ENCODE measurements at regions not wholly inside any gene's neighbourhood (a gene's known extent, or its start where the extent isn't known, plus 50 kb on each side); places are given as distances from the start of the nearest gene placed in this dataset.

- no peak overlapping the region for H3K9ac ChIP-seq (ENCODE audit: low read length in 3 of 3)
- FAIRE-seq (no peak), DNase-seq (no peak)
- no peak overlapping the region for H3K4me3 ChIP-seq (ENCODE audit: low read length in 3 of 3)
- no peaks in the 10 kb centered on the region for H3K27me3 ChIP-seq (ENCODE audit: control insufficient read depth, insufficient read depth, low read length)
- TF ChIP-seq CTCF (IDR thresholded peaks at IDR 0.05; ENCODE audit: borderline replicate concordance, extremely low read depth, insufficient read depth), result no peak
- H3K27ac ChIP-seq (ENCODE audit: low read depth in 2 of 2, low read length in 2 of 2), result no peak overlapping the region
- no peaks in the 10 kb centered on the region for H3K36me3 ChIP-seq (ENCODE audit: control insufficient read depth in 2 of 3, insufficient read depth in 3 of 3, low read length in 3 of 3)
- H3K4me1 ChIP-seq (ENCODE audit: control insufficient read depth in 2 of 3, insufficient read depth in 2 of 3, low read depth in 1 of 3, low read length in 3 of 3), result no peaks in the 10 kb centered on the region
- no peaks in the 10 kb centered on the region for H3K9me3 ChIP-seq (ENCODE audit: control insufficient read depth in 2 of 3, insufficient read depth in 1 of 3, low read length in 3 of 3)
- intact Hi-C loops (cut with DNase I), result no loop called here
Observed at GRCh38 chr15:81774309-81774708, 271.5 kb downstream of the MEX3B start.

- Histone ChIP-seq H3K27ac (ENCODE audit: low read depth in 2 of 2, low read length in 2 of 2) (no peak overlapping the region), H3K27me3 (ENCODE audit: control insufficient read depth, insufficient read depth, low read length) (no peaks in the 10 kb centered on the region), H3K9ac (ENCODE audit: low read length in 3 of 3) (no peak overlapping the region), H3K9me3 (ENCODE audit: control insufficient read depth in 2 of 3, insufficient read depth in 1 of 3, low read length in 3 of 3) (no peaks in the 10 kb centered on the region), H3K4me3 (ENCODE audit: low read length in 3 of 3) (no peak overlapping the region), H3K36me3 (ENCODE audit: control insufficient read depth in 2 of 3, insufficient read depth in 3 of 3, low read length in 3 of 3) (no peaks in the 10 kb centered on the region), H3K4me1 (ENCODE audit: control insufficient read depth in 2 of 3, insufficient read depth in 2 of 3, low read depth in 1 of 3, low read length in 3 of 3) (no peaks in the 10 kb centered on the region)
- DNase-seq (no peak), FAIRE-seq (no peak)
- intact Hi-C loops (cut with DNase I), result no loop called here
- TF ChIP-seq CTCF (IDR thresholded peaks at IDR 0.05; ENCODE audit: borderline replicate concordance, extremely low read depth, insufficient read depth), result no peak
Observed at GRCh38 chr15:81768773-81769172, 277.0 kb downstream of the MEX3B start.

GRCh38 chr15:81766829-81767475 is 278.9 kb downstream of the MEX3B start:
- no peak for TF ChIP-seq CTCF (IDR thresholded peaks at IDR 0.05; ENCODE audit: borderline replicate concordance, extremely low read depth, insufficient read depth)
- no peaks in the 10 kb centered on the region for H3K4me1 ChIP-seq (ENCODE audit: control insufficient read depth in 2 of 3, insufficient read depth in 2 of 3, low read depth in 1 of 3, low read length in 3 of 3)
- no peak overlapping the region for H3K4me3 ChIP-seq (ENCODE audit: low read length in 3 of 3)
- FAIRE-seq (no peak), DNase-seq (no peak)
- intact Hi-C loops (cut with DNase I), result no loop called here
- H3K9ac ChIP-seq (ENCODE audit: low read length in 3 of 3), result no peak overlapping the region
- no peaks in the 10 kb centered on the region for H3K27me3 ChIP-seq (ENCODE audit: control insufficient read depth, insufficient read depth, low read length)
- no peak overlapping the region for H3K27ac ChIP-seq (ENCODE audit: low read depth in 2 of 2, low read length in 2 of 2)
- no peaks in the 10 kb centered on the region for H3K9me3 ChIP-seq (ENCODE audit: control insufficient read depth in 2 of 3, insufficient read depth in 1 of 3, low read length in 3 of 3)
- no peaks in the 10 kb centered on the region for H3K36me3 ChIP-seq (ENCODE audit: control insufficient read depth in 2 of 3, insufficient read depth in 3 of 3, low read length in 3 of 3)

GRCh38 chr15:81765816-81766215 is 280.0 kb downstream of the MEX3B start:
- Histone ChIP-seq H3K27me3 (ENCODE audit: control insufficient read depth, insufficient read depth, low read length) (no peaks in the 10 kb centered on the region), H3K4me3 (ENCODE audit: low read length in 3 of 3) (no peak overlapping the region), H3K4me1 (ENCODE audit: control insufficient read depth in 2 of 3, insufficient read depth in 2 of 3, low read depth in 1 of 3, low read length in 3 of 3) (no peaks in the 10 kb centered on the region), H3K36me3 (ENCODE audit: control insufficient read depth in 2 of 3, insufficient read depth in 3 of 3, low read length in 3 of 3) (no peaks in the 10 kb centered on the region), H3K27ac (ENCODE audit: low read depth in 2 of 2, low read length in 2 of 2) (no peak overlapping the region), H3K9ac (ENCODE audit: low read length in 3 of 3) (no peak overlapping the region), H3K9me3 (ENCODE audit: control insufficient read depth in 2 of 3, insufficient read depth in 1 of 3, low read length in 3 of 3) (no peaks in the 10 kb centered on the region)
- no peak for TF ChIP-seq CTCF (IDR thresholded peaks at IDR 0.05; ENCODE audit: borderline replicate concordance, extremely low read depth, insufficient read depth)
- DNase-seq, result no peak
- no peak for FAIRE-seq
- intact Hi-C loops (cut with DNase I), result no loop called here

All from kidney (tissue), 13 donors.